ENCODE measurements at regions not wholly inside any gene's neighbourhood (a gene's known extent, or its start where the extent isn't known, plus 50 kb on each side); places are given as distances from the start of the nearest gene placed in this dataset.

DNA sequence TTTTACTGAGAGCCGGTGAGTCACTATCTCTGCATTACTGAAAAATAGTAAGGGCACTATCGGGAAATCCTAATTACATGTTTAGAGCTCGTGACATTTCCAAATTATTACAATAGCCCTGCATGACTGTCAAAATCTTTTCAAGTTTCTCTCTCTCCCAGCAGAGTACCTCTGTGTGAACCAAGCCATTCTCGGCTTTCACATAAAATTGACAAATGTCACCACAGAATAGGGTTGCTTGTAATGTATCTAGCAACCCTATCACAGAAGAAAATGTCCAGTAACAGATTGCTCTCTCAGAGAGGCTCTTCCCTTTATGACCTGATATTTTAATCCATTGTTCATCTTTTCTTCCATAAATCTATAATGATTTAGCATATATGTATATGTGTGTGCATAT lies 144.8 kb upstream of the GNPDA2 start:
- no peak overlapping the region for H3K9ac ChIP-seq (ENCODE audit: control insufficient read depth, insufficient read depth, low read length)
- no peaks in the 10 kb centered on the region for H3K4me1 ChIP-seq (ENCODE audit: control insufficient read depth, insufficient read depth, low read length)
- no peaks in the 10 kb centered on the region for H3K36me3 ChIP-seq (ENCODE audit: control insufficient read depth in 2 of 2, insufficient read depth in 2 of 2, low read length in 1 of 2)
- no peak overlapping the region for H3K4me2 ChIP-seq (ENCODE audit: control insufficient read depth, insufficient read depth)
- DNase-seq (ENCODE audit: low read depth, low spot score): no peak
- BruUV-seq (replicated peaks): no TSS peak
- POLR2A ChIA-PET: no interaction called here
- CTCF ChIA-PET: no interaction called here
- H3K9me3 ChIP-seq (replicated peaks; ENCODE audit: control insufficient read depth, insufficient read depth, low read length): no peaks in the 10 kb centered on the region
- H2AFZ ChIP-seq (ENCODE audit: control insufficient read depth, low read depth, low read length): no peak overlapping the region
- 32% methylated on average over 4 of the region's 4 CpGs for WGBS (ENCODE audit: insufficient coverage, insufficient replicate concordance, low lambda C conversion rate, missing lambda C conversion rate)
- no peak for FAIRE-seq
- H3K27me3 ChIP-seq (replicated peaks in 1 of 2; ENCODE audit: control insufficient read depth in 2 of 2, insufficient read depth in 2 of 2, low read length in 1 of 2): no peaks in the 10 kb centered on the region
- H4K20me1 ChIP-seq (ENCODE audit: control insufficient read depth, insufficient read depth): no peaks in the 10 kb centered on the region
- in situ Hi-C loops (cut with MboI): no loop called here
- H3K4me3 ChIP-seq: no peak overlapping the region
- no peak for TF ChIP-seq RBBP5 (conservative IDR thresholded peaks at IDR 0.05)
- no peak for TF ChIP-seq SIX5 (IDR thresholded peaks at IDR 0.05; ENCODE audit: low read depth, low read length, severe bottlenecking)
- no peak for TF ChIP-seq RCOR1 (conservative IDR thresholded peaks at IDR 0.05; ENCODE audit: low read depth, low read length)
- no peak overlapping the region for H3K27ac ChIP-seq (ENCODE audit: control insufficient read depth, insufficient read depth)
- H3K79me2 ChIP-seq (ENCODE audit: control insufficient read depth, insufficient read depth, low read length): no peaks in the 10 kb centered on the region
- ATAC-seq: no peak
- RAD21 ChIA-PET (ENCODE audit: unreplicated experiment): no interaction called here
- intact Hi-C loops (cut with micrococcal nuclease; ENCODE audit: unreplicated experiment): no loop called here
- SMC1A ChIA-PET (ENCODE audit: uncharacterized antibody, unreplicated experiment): no interaction called here

GRCh38 chr4:44869985-44870384 lies 143.6 kb upstream of the GNPDA2 start:
- no peak overlapping the region for H2AFZ ChIP-seq (ENCODE audit: control insufficient read depth, low read depth, low read length)
- intact Hi-C loops (cut with micrococcal nuclease; ENCODE audit: unreplicated experiment): no loop called here
- no peaks in the 10 kb centered on the region for H4K20me1 ChIP-seq (ENCODE audit: control insufficient read depth, insufficient read depth)
- ChIA-PET RAD21 (ENCODE audit: unreplicated experiment) (no interaction called here), CTCF (no interaction called here), POLR2A (no interaction called here), SMC1A (ENCODE audit: uncharacterized antibody, unreplicated experiment) (no interaction called here)
- H3K4me1 ChIP-seq (ENCODE audit: control insufficient read depth, insufficient read depth, low read length): no peaks in the 10 kb centered on the region
- no peaks in the 10 kb centered on the region for H3K9me3 ChIP-seq (replicated peaks; ENCODE audit: control insufficient read depth, insufficient read depth, low read length)
- no peaks in the 10 kb centered on the region for H3K36me3 ChIP-seq (ENCODE audit: control insufficient read depth in 2 of 2, insufficient read depth in 2 of 2, low read length in 1 of 2)
- H3K79me2 ChIP-seq (ENCODE audit: control insufficient read depth, insufficient read depth, low read length): no peaks in the 10 kb centered on the region
- H3K4me3 ChIP-seq: no peak overlapping the region
- no peak for TF ChIP-seq IRF4 (IDR thresholded peaks at IDR 0.05; ENCODE audit: low read depth, low read length)
- TF ChIP-seq NBN (IDR thresholded peaks at IDR 0.05): no peak
- TF ChIP-seq RUNX3 (IDR thresholded peaks at IDR 0.05; ENCODE audit: low read length): no peak
- TF ChIP-seq, protein P1, sequence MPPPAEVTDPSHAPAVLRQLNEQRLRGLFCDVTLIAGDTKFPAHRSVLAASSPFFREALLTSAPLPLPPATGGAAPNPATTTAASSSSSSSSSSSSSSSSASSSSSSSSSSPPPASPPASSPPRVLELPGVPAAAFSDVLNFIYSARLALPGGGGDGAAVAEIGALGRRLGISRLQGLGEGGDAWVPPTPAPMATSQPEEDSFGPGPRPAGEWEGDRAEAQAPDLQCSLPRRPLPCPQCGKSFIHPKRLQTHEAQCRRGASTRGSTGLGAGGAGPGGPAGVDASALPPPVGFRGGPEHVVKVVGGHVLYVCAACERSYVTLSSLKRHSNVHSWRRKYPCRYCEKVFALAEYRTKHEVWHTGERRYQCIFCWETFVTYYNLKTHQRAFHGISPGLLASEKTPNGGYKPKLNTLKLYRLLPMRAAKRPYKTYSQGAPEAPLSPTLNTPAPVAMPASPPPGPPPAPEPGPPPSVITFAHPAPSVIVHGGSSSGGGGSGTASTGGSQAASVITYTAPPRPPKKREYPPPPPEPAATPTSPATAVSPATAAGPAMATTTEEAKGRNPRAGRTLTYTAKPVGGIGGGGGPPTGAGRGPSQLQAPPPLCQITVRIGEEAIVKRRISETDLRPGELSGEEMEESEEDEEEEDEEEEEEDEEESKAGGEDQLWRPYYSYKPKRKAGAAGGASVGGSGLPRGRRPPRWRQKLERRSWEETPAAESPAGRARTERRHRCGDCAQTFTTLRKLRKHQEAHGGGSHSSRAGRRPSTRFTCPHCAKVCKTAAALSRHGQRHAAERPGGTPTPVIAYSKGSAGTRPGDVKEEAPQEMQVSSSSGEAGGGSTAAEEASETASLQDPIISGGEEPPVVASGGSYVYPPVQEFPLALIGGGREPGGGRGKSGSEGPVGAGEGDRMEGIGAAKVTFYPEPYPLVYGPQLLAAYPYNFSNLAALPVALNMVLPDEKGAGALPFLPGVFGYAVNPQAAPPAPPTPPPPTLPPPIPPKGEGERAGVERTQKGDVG (CRISPR knock-in tag; IDR thresholded peaks at IDR 0.05): no peak
- no peak for TF ChIP-seq RELA (IDR thresholded peaks at IDR 0.05; ENCODE audit: borderline replicate concordance, partially characterized antibody)
- TF ChIP-seq, protein P2, sequence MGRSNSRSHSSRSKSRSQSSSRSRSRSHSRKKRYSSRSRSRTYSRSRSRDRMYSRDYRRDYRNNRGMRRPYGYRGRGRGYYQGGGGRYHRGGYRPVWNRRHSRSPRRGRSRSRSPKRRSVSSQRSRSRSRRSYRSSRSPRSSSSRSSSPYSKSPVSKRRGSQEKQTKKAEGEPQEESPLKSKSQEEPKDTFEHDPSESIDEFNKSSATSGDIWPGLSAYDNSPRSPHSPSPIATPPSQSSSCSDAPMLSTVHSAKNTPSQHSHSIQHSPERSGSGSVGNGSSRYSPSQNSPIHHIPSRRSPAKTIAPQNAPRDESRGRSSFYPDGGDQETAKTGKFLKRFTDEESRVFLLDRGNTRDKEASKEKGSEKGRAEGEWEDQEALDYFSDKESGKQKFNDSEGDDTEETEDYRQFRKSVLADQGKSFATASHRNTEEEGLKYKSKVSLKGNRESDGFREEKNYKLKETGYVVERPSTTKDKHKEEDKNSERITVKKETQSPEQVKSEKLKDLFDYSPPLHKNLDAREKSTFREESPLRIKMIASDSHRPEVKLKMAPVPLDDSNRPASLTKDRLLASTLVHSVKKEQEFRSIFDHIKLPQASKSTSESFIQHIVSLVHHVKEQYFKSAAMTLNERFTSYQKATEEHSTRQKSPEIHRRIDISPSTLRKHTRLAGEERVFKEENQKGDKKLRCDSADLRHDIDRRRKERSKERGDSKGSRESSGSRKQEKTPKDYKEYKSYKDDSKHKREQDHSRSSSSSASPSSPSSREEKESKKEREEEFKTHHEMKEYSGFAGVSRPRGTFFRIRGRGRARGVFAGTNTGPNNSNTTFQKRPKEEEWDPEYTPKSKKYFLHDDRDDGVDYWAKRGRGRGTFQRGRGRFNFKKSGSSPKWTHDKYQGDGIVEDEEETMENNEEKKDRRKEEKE (IDR thresholded peaks at IDR 0.05): no peak
- no peak for TF ChIP-seq GATAD2B (conservative IDR thresholded peaks at IDR 0.05; ENCODE audit: low read depth)
- no peak for TF ChIP-seq SUPT20H (IDR thresholded peaks at IDR 0.05; ENCODE audit: borderline replicate concordance, control insufficient read depth, low read depth, low read length)
- TF ChIP-seq, protein P3, sequence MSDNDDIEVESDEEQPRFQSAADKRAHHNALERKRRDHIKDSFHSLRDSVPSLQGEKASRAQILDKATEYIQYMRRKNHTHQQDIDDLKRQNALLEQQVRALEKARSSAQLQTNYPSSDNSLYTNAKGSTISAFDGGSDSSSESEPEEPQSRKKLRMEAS (IDR thresholded peaks at IDR 0.05; ENCODE audit: low read depth, low read length): no peak
- TF ChIP-seq NRF1 (conservative IDR thresholded peaks at IDR 0.05; ENCODE audit: low read depth, low read length): no peak
- FAIRE-seq (no peak), ATAC-seq (no peak), DNase-seq (ENCODE audit: low read depth, low spot score) (no peak)
- H3K27me3 ChIP-seq (replicated peaks in 1 of 2; ENCODE audit: control insufficient read depth in 2 of 2, insufficient read depth in 2 of 2, low read length in 1 of 2): no peaks in the 10 kb centered on the region
- BruUV-seq (replicated peaks): no TSS peak
- H3K27ac ChIP-seq (ENCODE audit: control insufficient read depth, insufficient read depth): no peak overlapping the region
- no peak overlapping the region for H3K4me2 ChIP-seq (ENCODE audit: control insufficient read depth, insufficient read depth)
- WGBS (ENCODE audit: insufficient coverage, insufficient replicate concordance, low lambda C conversion rate, missing lambda C conversion rate): 0% methylated on average over 2 of the region's 2 CpGs
- in situ Hi-C loops (cut with MboI): no loop called here
- no peak overlapping the region for H3K9ac ChIP-seq (ENCODE audit: control insufficient read depth, insufficient read depth, low read length)

Measured in GM12878 (cell line).